Esophagus muscularis mucosa (tissue), 3 donors: ENCODE measurements at regions not wholly inside any gene's neighbourhood (a gene's known extent, or its start where the extent isn't known, plus 50 kb on each side); places are given as distances from the start of the nearest gene placed in this dataset.

Source experiments
- CTCF ChIP-seq, 3 experiments: fragments of 200-600 bp in 2 of 3; fragments of 450-650 bp in 1 of 3; sonication (generic) in 2 of 3; IDR thresholded peaks; one replicate each; pipeline ENCODE4 v1.5.1; 2017 to 2019; ENCODE audit warnings: antibody characterized with exemption in 3 of 3, mild to moderate bottlenecking in 2 of 3, moderate library complexity in 1 of 3
- POLR2AphosphoS5 ChIP-seq, 2 donors: sonication (generic); formaldehyde crosslinking; IDR thresholded peaks; one replicate each; pipeline ENCODE4 v1.6.1; 2017; ENCODE audit warnings: antibody characterized with exemption in 2 of 2

- TF ChIP-seq CTCF (IDR thresholded peaks at IDR 0.05) (no peak), POLR2AphosphoS5 (IDR thresholded peaks at IDR 0.05) (no peak)
Observed at GRCh38 chr4:151928112-151928511, 167.3 kb upstream of the GATB start.
